ENCODE measurements at regions not wholly inside any gene's neighbourhood (a gene's known extent, or its start where the extent isn't known, plus 50 kb on each side); places are given as distances from the start of the nearest gene placed in this dataset.

DNA sequence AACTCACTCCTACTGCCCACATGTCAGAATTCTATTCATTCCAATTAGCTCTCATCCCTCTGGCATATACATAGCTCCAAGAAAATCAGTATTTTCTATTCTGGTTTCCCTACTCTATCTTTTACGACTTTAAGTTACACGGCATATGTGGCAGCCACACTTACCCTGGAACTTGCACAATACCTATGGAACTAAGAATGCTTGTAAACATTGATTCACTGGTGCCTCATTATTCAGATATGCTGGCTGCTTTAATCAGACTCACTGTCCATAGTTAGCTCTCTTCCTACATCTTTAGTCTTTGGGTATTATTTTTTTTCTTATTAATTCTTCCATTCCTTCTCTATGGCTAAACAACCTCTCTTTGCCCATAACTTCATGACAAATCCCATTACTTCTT lies 1519.9 kb upstream of the ACVR2A start:
- H3K27me3 ChIP-seq (ENCODE audit: insufficient read depth): no peaks in the 10 kb centered on the region
- Mint-ChIP-seq H3K36me3 (ENCODE audit: low read depth) (no peaks in the 10 kb centered on the region), H3K27ac (no peak overlapping the region), H3K27me3 (ENCODE audit: insufficient read depth, low read depth, poor library complexity) (peaks cover 3% of the 10 kb centered on the region), H3K4me3 (no peak overlapping the region), H3K4me1 (peaks cover 5% of the 10 kb centered on the region), H3K9me3 (no peaks in the 10 kb centered on the region)
- no peak overlapping the region for H3K4me3 ChIP-seq
- no peaks in the 10 kb centered on the region for H3K36me3 ChIP-seq (ENCODE audit: insufficient read depth)
- TF ChIP-seq ETS1 (IDR thresholded peaks at IDR 0.05) (no peak), EZH2 (IDR thresholded peaks at IDR 0.05; ENCODE audit: low read depth, unreplicated experiment) (no peak), NANOG (IDR thresholded peaks at IDR 0.05; ENCODE audit: borderline replicate concordance) (no peak), ZNF331 (CRISPR knock-in tag; IDR thresholded peaks at IDR 0.05; ENCODE audit: low read depth) (no peak), ZNF114 (CRISPR knock-in tag; IDR thresholded peaks at IDR 0.05) (no peak), EZH2phosphoT487 (IDR thresholded peaks at IDR 0.05; ENCODE audit: unreplicated experiment) (no peak), REST (IDR thresholded peaks at IDR 0.05; ENCODE audit: unreplicated experiment) (no peak), CREB1 (CRISPR knock-in tag; IDR thresholded peaks at IDR 0.05; ENCODE audit: low read depth) (no peak), JUNB (IDR thresholded peaks at IDR 0.05; ENCODE audit: unreplicated experiment) (no peak), POLR2AphosphoS5 (IDR thresholded peaks at IDR 0.05; ENCODE audit: low read depth) (no peak), STAT1 (IDR thresholded peaks at IDR 0.05; ENCODE audit: unreplicated experiment) (no peak)
- TF ChIP-seq, protein P1, sequence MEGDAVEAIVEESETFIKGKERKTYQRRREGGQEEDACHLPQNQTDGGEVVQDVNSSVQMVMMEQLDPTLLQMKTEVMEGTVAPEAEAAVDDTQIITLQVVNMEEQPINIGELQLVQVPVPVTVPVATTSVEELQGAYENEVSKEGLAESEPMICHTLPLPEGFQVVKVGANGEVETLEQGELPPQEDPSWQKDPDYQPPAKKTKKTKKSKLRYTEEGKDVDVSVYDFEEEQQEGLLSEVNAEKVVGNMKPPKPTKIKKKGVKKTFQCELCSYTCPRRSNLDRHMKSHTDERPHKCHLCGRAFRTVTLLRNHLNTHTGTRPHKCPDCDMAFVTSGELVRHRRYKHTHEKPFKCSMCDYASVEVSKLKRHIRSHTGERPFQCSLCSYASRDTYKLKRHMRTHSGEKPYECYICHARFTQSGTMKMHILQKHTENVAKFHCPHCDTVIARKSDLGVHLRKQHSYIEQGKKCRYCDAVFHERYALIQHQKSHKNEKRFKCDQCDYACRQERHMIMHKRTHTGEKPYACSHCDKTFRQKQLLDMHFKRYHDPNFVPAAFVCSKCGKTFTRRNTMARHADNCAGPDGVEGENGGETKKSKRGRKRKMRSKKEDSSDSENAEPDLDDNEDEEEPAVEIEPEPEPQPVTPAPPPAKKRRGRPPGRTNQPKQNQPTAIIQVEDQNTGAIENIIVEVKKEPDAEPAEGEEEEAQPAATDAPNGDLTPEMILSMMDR (conservative IDR thresholded peaks at IDR 0.05; ENCODE audit: low read depth in 2 of 2): no peak
- H3K9me2 ChIP-seq (ENCODE audit: insufficient read depth): 0 out of 2 replicates have a peak, but pooled peaks cover 4% of the 10 kb centered on the region
- no peaks in the 10 kb centered on the region for H3K79me2 ChIP-seq (replicated peaks; ENCODE audit: insufficient read depth)
- H3K4me1 ChIP-seq (ENCODE audit: insufficient read depth): no peaks in the 10 kb centered on the region
- H3K27ac ChIP-seq (ENCODE audit: low read depth): no peak overlapping the region
- H3K4me2 ChIP-seq: no peak overlapping the region
- no peaks in the 10 kb centered on the region for H4K20me1 ChIP-seq (replicated peaks; ENCODE audit: insufficient read depth)
- no peak for ATAC-seq
- no peaks in the 10 kb centered on the region for H3F3A ChIP-seq (replicated peaks; ENCODE audit: low read depth)
- DNase-seq (ENCODE audit: low spot score): no peak
- H2AFZ ChIP-seq: no peak overlapping the region

Data from GM23338 (cell line).